ENCODE measurements at regions not wholly inside any gene's neighbourhood (a gene's known extent, or its start where the extent isn't known, plus 50 kb on each side); places are given as distances from the start of the nearest gene placed in this dataset.
"Not testable (repeated sequence)": the region's sequence is repeated elsewhere in the genome, so short reads cannot be mapped to it uniquely, and the experiment has no call there.

GRCh38 chr10:108036265-108036664 lies 871.8 kb upstream of the SORCS1 start:
- Histone ChIP-seq H3K9me2 (ENCODE audit: insufficient read depth) (no peaks in the 10 kb centered on the region), H3K4me1 (replicated peaks; ENCODE audit: insufficient read depth) (no peaks in the 10 kb centered on the region), H3K4me2 (no peak overlapping the region), H3K36me3 (ENCODE audit: low read depth) (no peaks in the 10 kb centered on the region), H2AFZ (no peak overlapping the region), H3K27ac (no peak overlapping the region), H3K79me2 (ENCODE audit: low read depth) (no peaks in the 10 kb centered on the region), H4K20me1 (ENCODE audit: insufficient read depth) (no peaks in the 10 kb centered on the region), H3K4me3 (no peak overlapping the region), H3F3A (ENCODE audit: insufficient read depth, low read depth) (no peaks in the 10 kb centered on the region), H3K9me3 (ENCODE audit: insufficient read depth, low read depth) (no peaks in the 10 kb centered on the region), H3K27me3 (ENCODE audit: insufficient read depth, low read depth) (no peaks in the 10 kb centered on the region)
- TF ChIP-seq CTCF (conservative IDR thresholded peaks at IDR 0.05) (no peak), EZH2 (IDR thresholded peaks at IDR 0.05; ENCODE audit: low read depth) (no peak)
- no TSS peak for BruUV-seq (replicated peaks)
- ChIA-PET POLR2A (ENCODE audit: unreplicated experiment) (no interaction called here), CTCF (no interaction called here)
- intact Hi-C loops (cut with micrococcal nuclease; ENCODE audit: unreplicated experiment), result no loop called here
- no peak for DNase-seq

GRCh38 chr10:108034829-108035228 lies 870.3 kb upstream of the SORCS1 start:
- Histone ChIP-seq H3F3A (ENCODE audit: insufficient read depth, low read depth) (no peaks in the 10 kb centered on the region), H3K9me3 (ENCODE audit: insufficient read depth, low read depth) (no peaks in the 10 kb centered on the region), H3K4me3 (no peak overlapping the region), H3K4me2 (no peak overlapping the region), H3K27ac (no peak overlapping the region), H3K9me2 (ENCODE audit: insufficient read depth) (no peaks in the 10 kb centered on the region), H3K27me3 (ENCODE audit: insufficient read depth, low read depth) (no peaks in the 10 kb centered on the region), H3K79me2 (ENCODE audit: low read depth) (no peaks in the 10 kb centered on the region), H2AFZ (no peak overlapping the region), H3K36me3 (ENCODE audit: low read depth) (no peaks in the 10 kb centered on the region), H4K20me1 (ENCODE audit: insufficient read depth) (no peaks in the 10 kb centered on the region), H3K4me1 (replicated peaks; ENCODE audit: insufficient read depth) (no peaks in the 10 kb centered on the region)
- intact Hi-C loops (cut with micrococcal nuclease; ENCODE audit: unreplicated experiment), result no loop called here
- TF ChIP-seq EZH2 (IDR thresholded peaks at IDR 0.05; ENCODE audit: low read depth) (no peak), CTCF (conservative IDR thresholded peaks at IDR 0.05) (no peak)
- BruUV-seq (replicated peaks), result no TSS peak
- ChIA-PET CTCF (no interaction called here), POLR2A (ENCODE audit: unreplicated experiment) (no interaction called here)
- DNase-seq, result no peak

- H3F3A ChIP-seq (ENCODE audit: insufficient read depth, low read depth); H3K79me2 ChIP-seq (ENCODE audit: low read depth); H3K36me3 ChIP-seq (ENCODE audit: low read depth); H3K4me2 ChIP-seq; POLR2A ChIA-PET (ENCODE audit: unreplicated experiment); BruUV-seq (replicated peaks); DNase-seq; H2AFZ ChIP-seq; H4K20me1 ChIP-seq (ENCODE audit: insufficient read depth); H3K9me2 ChIP-seq (ENCODE audit: insufficient read depth); H3K4me3 ChIP-seq; H3K4me1 ChIP-seq (replicated peaks; ENCODE audit: insufficient read depth); intact Hi-C loops (cut with micrococcal nuclease; ENCODE audit: unreplicated experiment); CTCF ChIA-PET; H3K27me3 ChIP-seq (ENCODE audit: insufficient read depth, low read depth); H3K27ac ChIP-seq; H3K9me3 ChIP-seq (ENCODE audit: insufficient read depth, low read depth): not testable (repeated sequence)
Measured at GRCh38 chr10:108033518-108033917, 869.0 kb upstream of the SORCS1 start.

GRCh38 chr10:108031505-108031904 lies 867.0 kb upstream of the SORCS1 start:
- H3K4me3 ChIP-seq, result no peak overlapping the region
- DNase-seq, result no peak
- TF ChIP-seq EZH2 (IDR thresholded peaks at IDR 0.05; ENCODE audit: low read depth) (no peak), CTCF (conservative IDR thresholded peaks at IDR 0.05) (no peak)
- POLR2A ChIA-PET (ENCODE audit: unreplicated experiment), result no interaction called here
- H3K4me2 ChIP-seq, result no peak overlapping the region
- H3K9me2 ChIP-seq (ENCODE audit: insufficient read depth), result no peaks in the 10 kb centered on the region
- H3K4me1 ChIP-seq (replicated peaks; ENCODE audit: insufficient read depth), result no peaks in the 10 kb centered on the region
- no peaks in the 10 kb centered on the region for H3K27me3 ChIP-seq (ENCODE audit: insufficient read depth, low read depth)
- CTCF ChIA-PET, result no interaction called here
- H3F3A ChIP-seq (ENCODE audit: insufficient read depth, low read depth), result no peaks in the 10 kb centered on the region
- BruUV-seq (replicated peaks), result no TSS peak
- H3K27ac ChIP-seq, result no peak overlapping the region
- intact Hi-C loops (cut with micrococcal nuclease; ENCODE audit: unreplicated experiment), result no loop called here
- H3K9me3 ChIP-seq (ENCODE audit: insufficient read depth, low read depth), result no peaks in the 10 kb centered on the region
- no peaks in the 10 kb centered on the region for H3K79me2 ChIP-seq (ENCODE audit: low read depth)
- H2AFZ ChIP-seq, result no peak overlapping the region
- H3K36me3 ChIP-seq (ENCODE audit: low read depth), result no peaks in the 10 kb centered on the region
- no peaks in the 10 kb centered on the region for H4K20me1 ChIP-seq (ENCODE audit: insufficient read depth)

Measured in PC-9 (cell line).